ENCODE measurements at regions not wholly inside any gene's neighbourhood (a gene's known extent, or its start where the extent isn't known, plus 50 kb on each side); places are given as distances from the start of the nearest gene placed in this dataset.

DNA sequence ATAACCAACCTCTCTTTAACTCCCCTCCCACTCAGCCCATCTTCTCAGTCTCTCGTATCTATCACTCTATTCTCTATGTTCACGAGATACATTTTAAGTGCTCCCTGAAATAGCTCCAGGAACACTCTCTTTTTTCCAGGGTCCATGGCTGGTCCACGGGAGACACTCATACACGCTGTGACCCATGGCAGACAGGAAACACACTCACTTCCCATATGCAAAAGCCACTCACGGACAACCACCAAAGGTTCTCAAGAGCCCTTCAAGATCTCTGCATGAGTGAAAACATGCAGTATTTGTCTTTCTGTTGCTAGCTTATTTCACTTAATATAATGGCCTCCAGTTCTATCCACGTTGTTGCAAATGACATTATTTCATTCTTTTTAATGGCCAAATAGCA is 71.4 kb upstream of the PCSK2 start:
- H3K4me1 ChIP-seq = no peaks in the 10 kb centered on the region
- TF ChIP-seq, protein P1, sequence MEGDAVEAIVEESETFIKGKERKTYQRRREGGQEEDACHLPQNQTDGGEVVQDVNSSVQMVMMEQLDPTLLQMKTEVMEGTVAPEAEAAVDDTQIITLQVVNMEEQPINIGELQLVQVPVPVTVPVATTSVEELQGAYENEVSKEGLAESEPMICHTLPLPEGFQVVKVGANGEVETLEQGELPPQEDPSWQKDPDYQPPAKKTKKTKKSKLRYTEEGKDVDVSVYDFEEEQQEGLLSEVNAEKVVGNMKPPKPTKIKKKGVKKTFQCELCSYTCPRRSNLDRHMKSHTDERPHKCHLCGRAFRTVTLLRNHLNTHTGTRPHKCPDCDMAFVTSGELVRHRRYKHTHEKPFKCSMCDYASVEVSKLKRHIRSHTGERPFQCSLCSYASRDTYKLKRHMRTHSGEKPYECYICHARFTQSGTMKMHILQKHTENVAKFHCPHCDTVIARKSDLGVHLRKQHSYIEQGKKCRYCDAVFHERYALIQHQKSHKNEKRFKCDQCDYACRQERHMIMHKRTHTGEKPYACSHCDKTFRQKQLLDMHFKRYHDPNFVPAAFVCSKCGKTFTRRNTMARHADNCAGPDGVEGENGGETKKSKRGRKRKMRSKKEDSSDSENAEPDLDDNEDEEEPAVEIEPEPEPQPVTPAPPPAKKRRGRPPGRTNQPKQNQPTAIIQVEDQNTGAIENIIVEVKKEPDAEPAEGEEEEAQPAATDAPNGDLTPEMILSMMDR (IDR thresholded peaks at IDR 0.05) = no peak
- no peak overlapping the region for H3K27ac ChIP-seq
- H3K4me3 ChIP-seq = no peak overlapping the region
- no peaks in the 10 kb centered on the region for H3K27me3 ChIP-seq
- intact Hi-C loops (cut with DNase I) = no loop called here
- DNase-seq = no peak
- 55 to 63% methylated on average over 6 of the region's 6 CpGs for WGBS, 2 donors
- H3K36me3 ChIP-seq = no peaks in the 10 kb centered on the region
- H3K9me3 ChIP-seq = no peaks in the 10 kb centered on the region

DNA sequence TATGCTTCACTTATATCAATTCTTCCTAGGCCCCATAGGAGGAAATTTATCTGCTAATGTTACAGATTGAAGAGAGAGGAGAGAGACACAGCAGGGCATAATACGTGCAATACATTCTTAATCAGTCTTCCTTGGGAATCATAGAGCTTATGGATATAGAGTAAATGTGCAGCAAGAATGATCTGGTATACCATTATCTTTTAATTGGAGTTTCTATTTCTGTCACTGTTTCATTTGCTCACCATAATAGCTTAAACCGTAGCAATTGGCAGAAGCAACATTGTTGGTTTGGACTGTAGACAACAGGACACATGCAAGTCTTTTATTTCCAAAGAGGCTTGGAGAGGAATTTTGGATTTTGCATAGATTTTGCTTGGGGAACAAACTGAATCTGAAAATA is 68.1 kb upstream of the PCSK2 start:
- H3K27ac ChIP-seq = no peak overlapping the region
- 45 to 66% methylated on average over 2 of the region's 2 CpGs for WGBS, 2 donors

DNA sequence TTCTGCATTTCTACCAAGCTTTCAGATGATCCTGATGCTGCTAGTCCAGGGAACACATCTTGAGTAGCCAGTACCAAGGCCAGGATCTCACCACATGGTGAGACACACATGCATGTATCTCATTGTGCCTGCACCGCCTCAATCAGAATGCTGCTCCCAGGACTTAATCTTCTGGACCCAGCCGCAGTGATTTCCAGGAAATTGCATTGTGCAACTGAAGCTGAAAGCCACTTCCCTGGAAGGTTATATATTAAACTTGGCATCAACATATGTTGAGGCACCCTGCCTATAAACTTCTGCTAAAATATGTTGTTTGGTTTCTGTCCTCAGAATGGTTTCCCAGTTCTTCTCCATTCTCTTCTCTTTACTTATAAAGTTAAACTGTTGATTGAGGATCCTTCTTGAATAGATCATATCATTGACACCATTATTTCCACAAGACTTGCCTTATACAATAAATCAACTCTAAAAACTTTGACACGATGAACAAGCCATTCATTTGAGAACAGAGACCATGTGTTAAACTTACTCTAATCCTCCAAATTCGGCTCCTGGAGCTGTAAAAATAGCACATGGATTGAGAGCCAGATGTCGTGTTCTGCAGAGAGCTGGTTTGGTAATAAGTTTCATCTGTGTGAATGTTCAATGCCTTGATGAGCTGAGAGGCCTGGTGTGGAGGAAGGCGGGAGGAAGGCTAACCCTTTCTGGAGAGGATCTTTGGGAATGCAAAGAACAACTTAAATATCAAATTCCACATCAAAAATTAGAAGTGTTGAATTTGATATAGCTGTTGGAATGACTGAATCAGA is 65.0 kb upstream of the PCSK2 start:
- Histone ChIP-seq H3K9me3 (no peaks in the 10 kb centered on the region), H3K27me3 (no peaks in the 10 kb centered on the region), H3K27ac (no peak overlapping the region), H3K4me1 (no peaks in the 10 kb centered on the region), H3K4me3 (no peak overlapping the region), H3K36me3 (no peaks in the 10 kb centered on the region)
- DNase-seq = no peak
- intact Hi-C loops (cut with DNase I) = no loop called here
- no peak for TF ChIP-seq POLR2A (IDR thresholded peaks at IDR 0.05)
- TF ChIP-seq, protein P1 (IDR thresholded peaks at IDR 0.05) = no peak
- 39 to 40% methylated on average over 6 of the region's 6 CpGs for WGBS, 2 donors

More for the DNA sequence above, 68.1 kb upstream of the PCSK2 start:
- DNase-seq = no peak
- Histone ChIP-seq H3K4me3 (no peak overlapping the region), H3K27me3 (no peaks in the 10 kb centered on the region), H3K9me3 (no peaks in the 10 kb centered on the region), H3K36me3 (no peaks in the 10 kb centered on the region), H3K4me1 (no peaks in the 10 kb centered on the region)
- TF ChIP-seq, protein P1 (IDR thresholded peaks at IDR 0.05) = no peak
- intact Hi-C loops (cut with DNase I) = no loop called here

DNA sequence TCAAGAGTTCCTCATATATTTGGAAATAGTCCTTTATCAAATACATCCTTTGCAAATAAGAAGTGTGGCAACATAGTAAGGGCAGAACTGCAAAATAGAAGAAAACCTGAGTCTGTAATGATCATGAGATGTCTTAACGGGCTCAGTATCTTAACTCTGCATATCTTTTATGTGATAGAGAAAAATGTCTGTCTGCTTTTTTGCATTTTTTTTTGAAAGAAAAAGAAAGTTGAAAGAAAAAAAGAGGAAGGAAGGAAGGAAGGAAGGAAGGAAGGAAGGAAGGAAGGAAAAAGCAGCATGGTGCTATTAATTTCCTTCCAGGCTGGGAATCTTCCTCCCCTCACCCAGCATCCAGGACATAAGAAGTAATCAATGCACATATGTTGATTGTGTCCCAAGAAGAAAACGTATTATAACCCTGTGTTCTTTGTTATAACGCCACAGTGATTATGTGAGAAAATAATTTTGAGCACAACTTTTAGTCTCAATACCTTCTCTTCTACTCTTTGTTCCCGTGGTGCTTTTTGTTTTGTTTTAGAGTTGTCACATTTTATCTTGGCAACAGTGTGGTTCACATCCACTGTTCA is 58.7 kb upstream of the PCSK2 start:
- no peak overlapping the region for H3K4me3 ChIP-seq
- H3K4me1 ChIP-seq = no peaks in the 10 kb centered on the region
- no peak for DNase-seq
- H3K36me3 ChIP-seq = no peaks in the 10 kb centered on the region
- H3K27ac ChIP-seq = no peak overlapping the region
- intact Hi-C loops (cut with DNase I) = no loop called here
- no peaks in the 10 kb centered on the region for H3K9me3 ChIP-seq
- no peaks in the 10 kb centered on the region for H3K27me3 ChIP-seq
- 49 to 68% methylated on average over 4 of the region's 4 CpGs for WGBS, 2 donors
- TF ChIP-seq, protein P1 (IDR thresholded peaks at IDR 0.05) = no peak
- TF ChIP-seq POLR2A (IDR thresholded peaks at IDR 0.05) = no peak

DNA sequence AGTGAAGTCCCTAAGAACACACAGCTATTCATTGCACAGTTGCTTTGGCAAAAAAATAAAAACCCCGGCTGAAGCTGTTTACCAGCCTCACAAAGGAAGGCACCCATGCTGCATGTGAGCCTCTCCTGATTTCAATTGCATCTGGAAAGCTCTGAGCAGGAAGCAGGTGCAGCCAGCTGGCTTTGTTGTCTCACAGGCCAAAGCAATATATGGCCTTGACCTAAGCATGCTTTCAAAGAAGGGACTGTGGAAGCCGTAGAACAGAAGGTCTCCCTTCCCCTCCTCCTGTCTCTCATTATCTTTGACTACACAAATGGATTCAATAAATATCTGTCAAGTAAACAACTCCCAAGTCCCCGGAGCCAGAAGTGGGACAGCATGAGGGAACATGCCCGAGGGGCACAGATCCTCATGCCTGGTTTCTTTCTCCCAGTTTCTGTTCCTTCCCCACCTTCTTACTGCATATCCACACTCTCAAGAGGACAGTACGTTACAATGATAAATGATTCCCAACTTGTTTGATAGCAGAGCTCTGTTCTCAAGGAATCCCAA is 57.2 kb upstream of the PCSK2 start:
- H3K27me3 ChIP-seq = no peaks in the 10 kb centered on the region
- intact Hi-C loops (cut with DNase I) = no loop called here
- H3K36me3 ChIP-seq = no peaks in the 10 kb centered on the region
- H3K9me3 ChIP-seq = no peaks in the 10 kb centered on the region
- TF ChIP-seq, protein P1 (IDR thresholded peaks at IDR 0.05) = no peak
- no peak for TF ChIP-seq POLR2A (IDR thresholded peaks at IDR 0.05)
- WGBS, 2 donors = 21 to 28% methylated on average over 5 of the region's 5 CpGs
- no peaks in the 10 kb centered on the region for H3K4me1 ChIP-seq
- no peak overlapping the region for H3K27ac ChIP-seq
- no peak for DNase-seq
- H3K4me3 ChIP-seq = no peak overlapping the region
